BLaER1 treated with 17β-estradiol and CSF1 and Interleukin-3, amounts not matched to agents 10 nM and 100 nM (cell line): ENCODE measurements at regions not wholly inside any gene's neighbourhood (a gene's known extent, or its start where the extent isn't known, plus 50 kb on each side); places are given as distances from the start of the nearest gene placed in this dataset.

Experiments used
- H3K27ac ChIP-seq, 11 experiments: shearing (Covaris generic); formaldehyde crosslinking; 2 replicates each; pipeline ENCODE4 v1.8.1; 2022
- H3K27me3 ChIP-seq, 11 experiments: shearing (Covaris generic); formaldehyde crosslinking; 2 replicates each; pipeline ENCODE4 v1.8.1; 2022
- H3K36me3 ChIP-seq, 11 experiments: shearing (Covaris generic); formaldehyde crosslinking; 2 replicates each; pipeline ENCODE4 v1.8.1; 2022
- H3K4me1 ChIP-seq, 10 experiments: shearing (Covaris generic); formaldehyde crosslinking; 2 replicates each; pipeline ENCODE4 v1.8.1; 2022
- H3K4me2 ChIP-seq, 11 experiments: shearing (Covaris generic); formaldehyde crosslinking; 2 replicates each; pipeline ENCODE4 v1.8.1; 2022
- H3K4me3 ChIP-seq, 10 experiments: shearing (Covaris generic); formaldehyde crosslinking; 2 replicates each; pipeline ENCODE4 v1.8.1; 2022
- H3K9ac ChIP-seq, 11 experiments: shearing (Covaris generic); formaldehyde crosslinking; 2 replicates each; pipeline ENCODE4 v1.8.1; 2022
- H3K9me3 ChIP-seq, 11 experiments: shearing (Covaris generic); formaldehyde crosslinking; replicated peaks in 1 of 11; 2 replicates each; pipeline ENCODE4 v1.8.1; 2022
- H4K20me1 ChIP-seq, 11 experiments: shearing (Covaris generic); formaldehyde crosslinking; 2 replicates each; pipeline ENCODE4 v1.8.1; 2022
- Cebpa-rat ChIP-seq, 11 experiments: shearing (Covaris generic); IDR thresholded peaks; 2 replicates each; pipeline ENCODE4 v1.8.1; 2022

- H3K4me2 ChIP-seq = no peak overlapping the region
- peaks cover 9 to 25% (median 19%) of the 10 kb centered on the region in 10 experiments; a peak in 19 of 20 replicates for H3K4me1 ChIP-seq
- H3K4me3 ChIP-seq = no peak overlapping the region
- TF ChIP-seq Cebpa-rat (IDR thresholded peaks at IDR 0.05) = no peak
- peaks cover 0 to 7% (median 3%) of the 10 kb centered on the region in 11 experiments; a peak in 4 of 22 replicates for H3K9me3 ChIP-seq
- H4K20me1 ChIP-seq = no peaks in the 10 kb centered on the region
- no peaks in the 10 kb centered on the region for H3K27me3 ChIP-seq
- no peak overlapping the region for H3K27ac ChIP-seq
- no peaks in the 10 kb centered on the region for H3K36me3 ChIP-seq
- H3K9ac ChIP-seq = no peak overlapping the region
Measured at GRCh38 chr2:190811811-190812210, 68.8 kb upstream of the GLS start.

- TF ChIP-seq Cebpa-rat (IDR thresholded peaks at IDR 0.05) = no peak
- Histone ChIP-seq H3K4me1 (peaks cover 5 to 16% (median 10%) of the 10 kb centered on the region in 10 experiments; a peak in 19 of 20 replicates), H3K27ac (no peak overlapping the region), H3K27me3 (no peaks in the 10 kb centered on the region), H3K9me3 (peaks cover 0 to 13% (median 7%) of the 10 kb centered on the region in 11 experiments; a peak in 12 of 22 replicates), H4K20me1 (no peaks in the 10 kb centered on the region), H3K4me2 (no peak overlapping the region), H3K36me3 (no peaks in the 10 kb centered on the region), H3K4me3 (no peak overlapping the region), H3K9ac (no peak overlapping the region)
Measured at GRCh38 chr2:190812506-190813294, 67.9 kb upstream of the GLS start.

GRCh38 chr2:190815226-190815625 is 65.4 kb upstream of the GLS start:
- no peak overlapping the region for H3K9ac ChIP-seq
- H3K9me3 ChIP-seq = peaks cover 0 to 13% (median 7%) of the 10 kb centered on the region in 11 experiments; a peak in 12 of 22 replicates
- TF ChIP-seq Cebpa-rat (IDR thresholded peaks at IDR 0.05) = no peak
- no peaks in the 10 kb centered on the region for H4K20me1 ChIP-seq
- no peaks in the 10 kb centered on the region for H3K27me3 ChIP-seq
- no peak overlapping the region for H3K4me2 ChIP-seq
- H3K4me1 ChIP-seq = no peaks in the 10 kb centered on the region
- no peak overlapping the region for H3K27ac ChIP-seq
- H3K36me3 ChIP-seq = no peaks in the 10 kb centered on the region
- H3K4me3 ChIP-seq = no peak overlapping the region

GRCh38 chr2:190817082-190817481 is 63.5 kb upstream of the GLS start:
- TF ChIP-seq Cebpa-rat (IDR thresholded peaks at IDR 0.05) = no peak
- Histone ChIP-seq H4K20me1 (no peaks in the 10 kb centered on the region), H3K9ac (no peak overlapping the region), H3K27ac (no peak overlapping the region), H3K27me3 (no peaks in the 10 kb centered on the region), H3K4me2 (no peak overlapping the region), H3K36me3 (no peaks in the 10 kb centered on the region), H3K9me3 (peaks cover 0 to 13% (median 7%) of the 10 kb centered on the region in 11 experiments; a peak in 12 of 22 replicates), H3K4me1 (no peaks in the 10 kb centered on the region), H3K4me3 (no peak overlapping the region)

- Histone ChIP-seq H3K4me2 (no peak overlapping the region), H3K4me1 (no peaks in the 10 kb centered on the region), H3K27ac (no peak overlapping the region), H3K9ac (no peak overlapping the region), H3K4me3 (no peak overlapping the region), H3K36me3 (no peaks in the 10 kb centered on the region), H3K27me3 (no peaks in the 10 kb centered on the region), H3K9me3 (peaks cover 5 to 20% (median 10%) of the 10 kb centered on the region in 11 experiments; a peak in 15 of 22 replicates), H4K20me1 (no peaks in the 10 kb centered on the region)
- no peak for TF ChIP-seq Cebpa-rat (IDR thresholded peaks at IDR 0.05)
Measured at GRCh38 chr2:190819840-190820301, 60.8 kb upstream of the GLS start.

- no peaks in the 10 kb centered on the region for H4K20me1 ChIP-seq
- no peaks in the 10 kb centered on the region for H3K27me3 ChIP-seq
- H3K27ac ChIP-seq = no peak overlapping the region
- H3K36me3 ChIP-seq = no peaks in the 10 kb centered on the region
- H3K4me3 ChIP-seq = no peak overlapping the region
- H3K9ac ChIP-seq = no peak overlapping the region
- H3K4me1 ChIP-seq = no peaks in the 10 kb centered on the region
- H3K4me2 ChIP-seq = no peak overlapping the region
- TF ChIP-seq Cebpa-rat (IDR thresholded peaks at IDR 0.05) = no peak
- peaks cover 5 to 20% (median 10%) of the 10 kb centered on the region in 11 experiments; a peak in 15 of 22 replicates for H3K9me3 ChIP-seq
Measured at GRCh38 chr2:190820416-190820815, 60.2 kb upstream of the GLS start.

- TF ChIP-seq Cebpa-rat (IDR thresholded peaks at IDR 0.05) = no peak
- Histone ChIP-seq H4K20me1 (no peaks in the 10 kb centered on the region), H3K9me3 (peaks cover 0 to 12% (median 6%) of the 10 kb centered on the region in 11 experiments; a peak in 14 of 22 replicates), H3K36me3 (no peaks in the 10 kb centered on the region), H3K4me3 (no peak overlapping the region), H3K4me1 (no peaks in the 10 kb centered on the region), H3K27me3 (no peaks in the 10 kb centered on the region), H3K27ac (no peak overlapping the region), H3K9ac (no peak overlapping the region), H3K4me2 (no peak overlapping the region)
Measured at GRCh38 chr2:190822043-190822442, 58.6 kb upstream of the GLS start.

GRCh38 chr2:190827720-190828119 is 52.9 kb upstream of the GLS start:
- Histone ChIP-seq H3K4me3 (no peak overlapping the region), H4K20me1 (no peaks in the 10 kb centered on the region), H3K9me3 (peaks cover 0 to 7% (median 4%) of the 10 kb centered on the region in 11 experiments; a peak in 6 of 22 replicates), H3K27ac (no peak overlapping the region), H3K9ac (no peak overlapping the region), H3K4me1 (no peaks in the 10 kb centered on the region), H3K4me2 (no peak overlapping the region), H3K36me3 (no peaks in the 10 kb centered on the region), H3K27me3 (no peaks in the 10 kb centered on the region)
- no peak for TF ChIP-seq Cebpa-rat (IDR thresholded peaks at IDR 0.05)

GRCh38 chr2:190829642-190830041 is 51.0 kb upstream of the GLS start:
- TF ChIP-seq Cebpa-rat (IDR thresholded peaks at IDR 0.05) = no peak
- no peaks in the 10 kb centered on the region for H3K9me3 ChIP-seq
- H3K4me3 ChIP-seq = no peak overlapping the region
- no peaks in the 10 kb centered on the region for H3K27me3 ChIP-seq
- no peak overlapping the region for H3K4me2 ChIP-seq
- no peaks in the 10 kb centered on the region for H3K36me3 ChIP-seq
- H3K9ac ChIP-seq = no peak overlapping the region
- no peak overlapping the region for H3K27ac ChIP-seq
- H4K20me1 ChIP-seq = no peaks in the 10 kb centered on the region
- H3K4me1 ChIP-seq = no peaks in the 10 kb centered on the region
